Ovary (tissue), 7 donors: ENCODE measurements at regions not wholly inside any gene's neighbourhood (a gene's known extent, or its start where the extent isn't known, plus 50 kb on each side); places are given as distances from the start of the nearest gene placed in this dataset.
"Not testable (repeated sequence)": the region's sequence is repeated elsewhere in the genome, so short reads cannot be mapped to it uniquely, and the experiment has no call there.

ENCODE experiments used
- DNase-seq, 5 donors: peaks; one replicate each; pipeline ENCODE4 v3.0.0-alpha.2; 2019 to 2020
- H3K27ac ChIP-seq, 2 donors: fragments of 200-600 bp; one replicate each; pipeline versions ENCODE4 v1.5.1 to v1.8.0; 2019 to 2022
- H3K27me3 ChIP-seq: fragments of 200-600 bp; one replicate; pipeline ENCODE4 v1.8.0; 2022
- H3K36me3 ChIP-seq: fragments of 200-600 bp; sonication (generic); one replicate; pipeline ENCODE4 v1.5.1; 2019
- H3K4me1 ChIP-seq: one replicate; pipeline ENCODE4 v1.8.1; 2013; ENCODE audit warnings: mild to moderate bottlenecking, moderate library complexity; ENCODE audit not compliant: insufficient read depth
- H3K4me3 ChIP-seq: fragments of 200-600 bp; sonication (generic); one replicate; pipeline ENCODE4 v1.5.1; 2017
- H3K9me3 ChIP-seq, 2 donors: fragments of 200-600 bp in 1 of 2; sonication (generic) in 1 of 2; one replicate each; pipeline versions ENCODE4 v1.5.1 to v1.8.1; 2013 to 2019; ENCODE audit warnings: mild to moderate bottlenecking in 1 of 2, moderate library complexity in 1 of 2
- EP300 ChIP-seq: sonication (generic); formaldehyde crosslinking; IDR thresholded peaks from one replicate; pipeline ENCODE4 v1.6.1; 2017; ENCODE audit warnings: antibody characterized with exemption
- POLR2A ChIP-seq: fragments of 450-650 bp; IDR thresholded peaks from one replicate; pipeline ENCODE4 v1.6.1; 2017; ENCODE audit warnings: antibody characterized with exemption, mild to moderate bottlenecking, moderate library complexity
- WGBS, 3 donors: extraction: QIAGEN DNeasy Blood & Tissue Kit in 1 of 3; methylation state at CpG; one replicate each; pipeline versions ENCODE4 v1.1.5 to v1.1.7; 2013 to 2017; 5-methylcytosine and 5-hydroxymethylcytosine counted together
- intact Hi-C, 4 donors: fragments of 100-400 bp; cut with DNase I; formaldehyde crosslinking; loops; one replicate each; pipeline versions ENCODE4 v1.11.0 to v1.15.1; 2022 to 2023
- TF ChIP-seq, protein P1 (sequence below), 3 donors: fragments of 450-650 bp in 2 of 3; fragments of 200-600 bp in 1 of 3; IDR thresholded peaks; one replicate each; pipeline versions ENCODE4 v1.5.1 to v1.8.0; 2016 to 2022; ENCODE audit warnings: antibody characterized with exemption in 3 of 3, mild to moderate bottlenecking in 1 of 3
- donor health status: DM: no; HTN: no; CAD: no; lungs with moderate emphysema.
- donor health status: DM: no; HTN: no; CAD: no.
- donor health status: Bipolar disorder and iron deficiency.
- donor health status: DM: no; HTN: no; CAD: no.
- donor health status: DM: yes; HTN: yes; CAD: no.

DNA sequence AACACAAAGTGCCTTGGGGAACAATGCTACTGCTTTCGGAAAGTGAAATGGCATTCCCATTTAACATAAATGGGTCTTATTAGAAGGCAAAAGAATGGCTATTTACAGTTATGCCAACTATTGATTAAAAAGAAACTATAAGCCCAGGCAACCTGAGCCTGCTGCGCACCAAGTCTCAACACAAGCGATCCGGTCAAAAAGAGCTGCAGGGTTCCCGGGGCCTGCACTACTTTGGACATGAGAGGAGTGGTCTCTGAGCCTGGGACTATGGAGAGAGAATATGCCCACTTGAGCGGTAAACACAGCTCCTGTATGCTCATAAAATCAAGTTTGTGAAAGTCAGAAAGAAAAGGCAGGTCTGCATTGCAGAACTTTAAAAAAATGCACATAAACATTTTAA is 660.7 kb downstream of the EFNA5 start:
- no peaks in the 10 kb centered on the region for H3K36me3 ChIP-seq
- intact Hi-C loops, result no loop called here
- H3K4me1 ChIP-seq, result no peaks in the 10 kb centered on the region
- H3K9me3 ChIP-seq, result no peaks in the 10 kb centered on the region
- DNase-seq, result no peak
- H3K27me3 ChIP-seq, result no peaks in the 10 kb centered on the region
- no peak overlapping the region for H3K27ac ChIP-seq
- 95 to 99% (median 97%) methylated on average over 6 of the region's 6 CpGs for WGBS, 3 donors
- no peak for TF ChIP-seq POLR2A
- no peak for TF ChIP-seq EP300
- TF ChIP-seq, protein P1, sequence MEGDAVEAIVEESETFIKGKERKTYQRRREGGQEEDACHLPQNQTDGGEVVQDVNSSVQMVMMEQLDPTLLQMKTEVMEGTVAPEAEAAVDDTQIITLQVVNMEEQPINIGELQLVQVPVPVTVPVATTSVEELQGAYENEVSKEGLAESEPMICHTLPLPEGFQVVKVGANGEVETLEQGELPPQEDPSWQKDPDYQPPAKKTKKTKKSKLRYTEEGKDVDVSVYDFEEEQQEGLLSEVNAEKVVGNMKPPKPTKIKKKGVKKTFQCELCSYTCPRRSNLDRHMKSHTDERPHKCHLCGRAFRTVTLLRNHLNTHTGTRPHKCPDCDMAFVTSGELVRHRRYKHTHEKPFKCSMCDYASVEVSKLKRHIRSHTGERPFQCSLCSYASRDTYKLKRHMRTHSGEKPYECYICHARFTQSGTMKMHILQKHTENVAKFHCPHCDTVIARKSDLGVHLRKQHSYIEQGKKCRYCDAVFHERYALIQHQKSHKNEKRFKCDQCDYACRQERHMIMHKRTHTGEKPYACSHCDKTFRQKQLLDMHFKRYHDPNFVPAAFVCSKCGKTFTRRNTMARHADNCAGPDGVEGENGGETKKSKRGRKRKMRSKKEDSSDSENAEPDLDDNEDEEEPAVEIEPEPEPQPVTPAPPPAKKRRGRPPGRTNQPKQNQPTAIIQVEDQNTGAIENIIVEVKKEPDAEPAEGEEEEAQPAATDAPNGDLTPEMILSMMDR (IDR thresholded peaks at IDR 0.05), result no peak
- H3K4me3 ChIP-seq, result no peak overlapping the region

DNA sequence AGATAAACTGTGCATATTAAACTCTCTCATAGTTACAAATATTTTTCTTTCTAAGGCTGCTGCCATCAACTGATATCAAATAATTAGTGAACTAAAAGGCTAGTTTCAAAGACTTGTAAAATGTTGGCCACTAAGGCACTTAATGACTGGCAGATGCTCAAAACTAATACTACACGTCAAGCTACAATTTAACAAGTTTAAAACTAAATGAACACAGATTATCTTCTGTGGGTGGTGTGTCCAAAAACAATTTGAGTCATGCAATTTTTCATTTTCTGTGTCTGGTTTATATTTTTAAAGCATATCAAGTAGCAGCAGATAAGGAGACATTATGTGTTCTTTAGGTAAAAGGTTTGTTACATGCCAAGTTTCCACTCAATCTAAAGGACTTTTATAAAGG is 665.1 kb downstream of the EFNA5 start:
- H3K27me3 ChIP-seq, result no peaks in the 10 kb centered on the region
- H3K4me1 ChIP-seq, result no peaks in the 10 kb centered on the region
- H3K27ac ChIP-seq, result no peak overlapping the region
- TF ChIP-seq, protein P1 (IDR thresholded peaks at IDR 0.05), result no peak
- TF ChIP-seq POLR2A, result no peak
- TF ChIP-seq EP300, result no peak
- intact Hi-C loops, result no loop called here
- H3K4me3 ChIP-seq, result no peak overlapping the region
- H3K36me3 ChIP-seq, result no peaks in the 10 kb centered on the region
- WGBS, 3 donors, result 21 to 33% (median 24%) methylated on average over 1 of the region's 1 CpG
- DNase-seq, result no peak
- no peaks in the 10 kb centered on the region for H3K9me3 ChIP-seq

DNA sequence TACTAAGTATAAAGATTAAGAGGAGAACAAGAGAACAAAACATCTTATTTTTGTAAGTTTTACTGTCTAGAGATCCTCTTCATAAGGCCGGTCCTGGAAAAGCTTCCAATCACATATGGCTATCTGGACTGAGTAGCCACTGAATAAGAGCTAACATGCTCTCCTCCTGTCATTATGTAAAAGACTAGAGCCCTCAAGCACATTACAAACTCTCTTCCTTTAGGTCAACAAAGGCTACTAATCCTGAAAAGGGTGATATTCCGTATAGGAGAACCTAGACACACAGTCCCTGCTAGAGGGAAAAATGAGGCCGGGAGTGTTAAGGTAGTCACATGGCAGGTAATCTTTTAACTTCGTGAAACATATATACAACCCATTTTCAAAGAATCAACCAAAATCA is 665.6 kb downstream of the EFNA5 start:
- Histone ChIP-seq H3K27ac (no peak overlapping the region), H3K4me1 (no peaks in the 10 kb centered on the region), H3K4me3 (no peak overlapping the region), H3K9me3 (no peaks in the 10 kb centered on the region), H3K27me3 (no peaks in the 10 kb centered on the region), H3K36me3 (no peaks in the 10 kb centered on the region)
- 64 to 73% (median 71%) methylated on average over 4 of the region's 4 CpGs for WGBS, 3 donors
- no peak for DNase-seq
- TF ChIP-seq EP300 (no peak), POLR2A (no peak)
- TF ChIP-seq, protein P1 (IDR thresholded peaks at IDR 0.05), result no peak
- intact Hi-C loops, result no loop called here

GRCh38 chr5:107002115-107002514 is 668.6 kb downstream of the EFNA5 start:
- no peaks in the 10 kb centered on the region for H3K9me3 ChIP-seq
- no peaks in the 10 kb centered on the region for H3K4me1 ChIP-seq
- H3K4me3 ChIP-seq, result no peak overlapping the region
- intact Hi-C loops, result no loop called here
- no peak for DNase-seq
- TF ChIP-seq POLR2A, result no peak
- TF ChIP-seq, protein P1 (IDR thresholded peaks at IDR 0.05), result no peak
- no peak for TF ChIP-seq EP300
- H3K27ac ChIP-seq, result no peak overlapping the region
- H3K27me3 ChIP-seq, result no peaks in the 10 kb centered on the region
- H3K36me3 ChIP-seq, result no peaks in the 10 kb centered on the region

DNA sequence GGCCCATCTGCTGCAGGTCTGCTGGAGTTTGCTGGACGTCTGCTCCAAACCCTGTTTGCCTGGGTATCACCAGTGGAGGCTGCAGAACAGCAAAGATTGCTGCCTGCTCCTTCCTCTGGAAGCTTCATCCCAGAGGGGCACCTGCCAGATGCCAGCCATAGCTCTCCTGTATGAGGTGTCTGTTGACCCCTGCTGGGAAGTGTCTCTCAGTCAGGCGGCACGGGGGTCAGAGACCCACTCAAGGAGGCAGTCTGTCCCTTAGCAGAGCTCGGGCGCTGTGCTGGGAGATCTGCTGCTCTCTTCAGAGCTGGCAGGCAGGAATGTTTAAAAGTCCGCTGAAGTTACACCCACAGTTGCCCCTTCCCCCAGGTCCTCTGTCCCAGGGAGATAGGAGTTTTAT is 671.2 kb downstream of the EFNA5 start:
- H3K4me3 ChIP-seq, intact Hi-C loops, H3K27ac ChIP-seq, H3K27me3 ChIP-seq, H3K9me3 ChIP-seq, H3K4me1 ChIP-seq, H3K36me3 ChIP-seq, DNase-seq: not testable (repeated sequence)
- 95 to 97% (median 95%) methylated on average over 6 of the region's 6 CpGs for WGBS, 3 donors
